ENCODE measurements at regions not wholly inside any gene's neighbourhood (a gene's known extent, or its start where the extent isn't known, plus 50 kb on each side); places are given as distances from the start of the nearest gene placed in this dataset.

DNA sequence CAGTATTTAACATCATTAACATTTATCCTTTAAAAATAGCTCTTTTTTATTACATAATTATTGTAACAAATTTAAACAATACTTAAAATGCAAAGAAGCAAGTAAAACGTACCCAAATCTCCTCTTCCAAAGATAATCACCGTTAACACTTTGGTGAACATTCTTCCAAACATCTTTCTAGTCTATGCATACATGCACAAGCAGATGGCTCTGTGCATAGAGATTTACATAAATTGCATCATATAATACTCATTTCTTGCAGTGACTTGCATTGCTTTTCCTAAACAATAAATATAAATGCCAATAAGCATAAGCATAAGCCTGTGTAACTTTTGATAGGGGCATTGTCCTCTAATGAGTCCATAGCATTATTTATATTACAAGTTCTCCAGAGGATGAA lies 89.4 kb upstream of the PALS2 start:
- TF ChIP-seq, protein P1, sequence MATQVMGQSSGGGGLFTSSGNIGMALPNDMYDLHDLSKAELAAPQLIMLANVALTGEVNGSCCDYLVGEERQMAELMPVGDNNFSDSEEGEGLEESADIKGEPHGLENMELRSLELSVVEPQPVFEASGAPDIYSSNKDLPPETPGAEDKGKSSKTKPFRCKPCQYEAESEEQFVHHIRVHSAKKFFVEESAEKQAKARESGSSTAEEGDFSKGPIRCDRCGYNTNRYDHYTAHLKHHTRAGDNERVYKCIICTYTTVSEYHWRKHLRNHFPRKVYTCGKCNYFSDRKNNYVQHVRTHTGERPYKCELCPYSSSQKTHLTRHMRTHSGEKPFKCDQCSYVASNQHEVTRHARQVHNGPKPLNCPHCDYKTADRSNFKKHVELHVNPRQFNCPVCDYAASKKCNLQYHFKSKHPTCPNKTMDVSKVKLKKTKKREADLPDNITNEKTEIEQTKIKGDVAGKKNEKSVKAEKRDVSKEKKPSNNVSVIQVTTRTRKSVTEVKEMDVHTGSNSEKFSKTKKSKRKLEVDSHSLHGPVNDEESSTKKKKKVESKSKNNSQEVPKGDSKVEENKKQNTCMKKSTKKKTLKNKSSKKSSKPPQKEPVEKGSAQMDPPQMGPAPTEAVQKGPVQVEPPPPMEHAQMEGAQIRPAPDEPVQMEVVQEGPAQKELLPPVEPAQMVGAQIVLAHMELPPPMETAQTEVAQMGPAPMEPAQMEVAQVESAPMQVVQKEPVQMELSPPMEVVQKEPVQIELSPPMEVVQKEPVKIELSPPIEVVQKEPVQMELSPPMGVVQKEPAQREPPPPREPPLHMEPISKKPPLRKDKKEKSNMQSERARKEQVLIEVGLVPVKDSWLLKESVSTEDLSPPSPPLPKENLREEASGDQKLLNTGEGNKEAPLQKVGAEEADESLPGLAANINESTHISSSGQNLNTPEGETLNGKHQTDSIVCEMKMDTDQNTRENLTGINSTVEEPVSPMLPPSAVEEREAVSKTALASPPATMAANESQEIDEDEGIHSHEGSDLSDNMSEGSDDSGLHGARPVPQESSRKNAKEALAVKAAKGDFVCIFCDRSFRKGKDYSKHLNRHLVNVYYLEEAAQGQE (IDR thresholded peaks at IDR 0.05; ENCODE audit: low read depth): no peak
- TF ChIP-seq ZBTB7A (IDR thresholded peaks at IDR 0.05; ENCODE audit: low read depth): no peak
- TF ChIP-seq RAD21 (IDR thresholded peaks at IDR 0.05; ENCODE audit: low read depth): no peak
- TF ChIP-seq, protein P2, sequence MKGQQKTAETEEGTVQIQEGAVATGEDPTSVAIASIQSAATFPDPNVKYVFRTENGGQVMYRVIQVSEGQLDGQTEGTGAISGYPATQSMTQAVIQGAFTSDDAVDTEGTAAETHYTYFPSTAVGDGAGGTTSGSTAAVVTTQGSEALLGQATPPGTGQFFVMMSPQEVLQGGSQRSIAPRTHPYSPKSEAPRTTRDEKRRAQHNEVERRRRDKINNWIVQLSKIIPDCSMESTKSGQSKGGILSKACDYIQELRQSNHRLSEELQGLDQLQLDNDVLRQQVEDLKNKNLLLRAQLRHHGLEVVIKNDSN (IDR thresholded peaks at IDR 0.05): no peak
- TF ChIP-seq MAX (IDR thresholded peaks at IDR 0.05): no peak
- no peak for TF ChIP-seq FOXM1 (IDR thresholded peaks at IDR 0.05; ENCODE audit: borderline replicate concordance, low read depth)
- no peak for TF ChIP-seq NFIC (IDR thresholded peaks at IDR 0.05)
- TF ChIP-seq CEBPB (IDR thresholded peaks at IDR 0.05): no peak
- TF ChIP-seq YY1 (IDR thresholded peaks at IDR 0.05; ENCODE audit: low read depth): no peak
- TF ChIP-seq TCF12 (IDR thresholded peaks at IDR 0.05; ENCODE audit: low read depth): no peak
- TF ChIP-seq TEAD4 (IDR thresholded peaks at IDR 0.05): no peak

- TF ChIP-seq YY1 (IDR thresholded peaks at IDR 0.05; ENCODE audit: low read depth) (no peak), TCF12 (IDR thresholded peaks at IDR 0.05; ENCODE audit: low read depth) (no peak), FOXM1 (IDR thresholded peaks at IDR 0.05; ENCODE audit: borderline replicate concordance, low read depth) (no peak), TAF1 (IDR thresholded peaks at IDR 0.05; ENCODE audit: low read depth) (no peak), MAX (IDR thresholded peaks at IDR 0.05) (no peak), EGR1 (IDR thresholded peaks at IDR 0.05) (no peak), CEBPB (IDR thresholded peaks at IDR 0.05) (no peak), RAD21 (IDR thresholded peaks at IDR 0.05; ENCODE audit: low read depth) (no peak), EP300 (IDR thresholded peaks at IDR 0.05; ENCODE audit: borderline replicate concordance) (no peak), TEAD4 (IDR thresholded peaks at IDR 0.05) (no peak), NFIC (IDR thresholded peaks at IDR 0.05) (no peak), CREB1 (IDR thresholded peaks at IDR 0.05; ENCODE audit: low read depth) (no peak), ZBTB7A (IDR thresholded peaks at IDR 0.05; ENCODE audit: low read depth) (no peak)
- TF ChIP-seq, protein P2 (IDR thresholded peaks at IDR 0.05): no peak
- TF ChIP-seq, protein P1 (IDR thresholded peaks at IDR 0.05; ENCODE audit: low read depth): no peak
Measured at GRCh38 chr7:24492576-24492975, 80.7 kb upstream of the PALS2 start.

DNA sequence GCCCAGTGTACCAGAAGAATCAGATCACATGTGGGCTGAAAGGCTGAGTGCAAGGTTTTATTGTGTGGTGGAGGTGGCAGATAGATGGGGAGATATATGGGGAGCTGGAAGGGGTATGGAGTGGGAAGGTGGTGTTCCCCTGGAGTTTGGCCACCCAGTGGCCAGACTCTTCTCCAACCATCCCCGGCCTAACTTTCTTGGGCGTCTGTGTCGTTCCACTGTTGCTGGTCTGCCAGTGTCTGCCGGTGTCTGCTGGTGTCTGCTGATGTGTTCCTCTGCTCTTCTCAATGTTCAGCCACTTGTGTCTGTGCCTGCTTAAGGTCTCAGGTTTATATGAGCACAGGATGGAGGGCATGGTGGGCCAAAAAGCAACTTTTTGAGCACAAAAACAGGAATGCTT lies 78.4 kb upstream of the PALS2 start:
- TF ChIP-seq, protein P2 (IDR thresholded peaks at IDR 0.05): no peak
- TF ChIP-seq EP300 (IDR thresholded peaks at IDR 0.05; ENCODE audit: borderline replicate concordance) (no peak), CEBPB (IDR thresholded peaks at IDR 0.05) (no peak), ZBTB7A (IDR thresholded peaks at IDR 0.05; ENCODE audit: low read depth) (no peak), TCF12 (IDR thresholded peaks at IDR 0.05; ENCODE audit: low read depth) (no peak), CREB1 (IDR thresholded peaks at IDR 0.05; ENCODE audit: low read depth) (no peak), TAF1 (IDR thresholded peaks at IDR 0.05; ENCODE audit: low read depth) (no peak), RAD21 (IDR thresholded peaks at IDR 0.05; ENCODE audit: low read depth) (no peak), TEAD4 (IDR thresholded peaks at IDR 0.05) (no peak), YY1 (IDR thresholded peaks at IDR 0.05; ENCODE audit: low read depth) (no peak), MAX (IDR thresholded peaks at IDR 0.05) (no peak), FOXM1 (IDR thresholded peaks at IDR 0.05; ENCODE audit: borderline replicate concordance, low read depth) (no peak), NFIC (IDR thresholded peaks at IDR 0.05) (no peak), EGR1 (IDR thresholded peaks at IDR 0.05) (no peak)
- TF ChIP-seq, protein P1 (IDR thresholded peaks at IDR 0.05; ENCODE audit: low read depth): no peak

GRCh38 chr7:24496036-24496435 lies 77.2 kb upstream of the PALS2 start:
- TF ChIP-seq TEAD4 (IDR thresholded peaks at IDR 0.05) (no peak), FOXM1 (IDR thresholded peaks at IDR 0.05; ENCODE audit: borderline replicate concordance, low read depth) (no peak), TAF1 (IDR thresholded peaks at IDR 0.05; ENCODE audit: low read depth) (no peak), EP300 (IDR thresholded peaks at IDR 0.05; ENCODE audit: borderline replicate concordance) (no peak), MAX (IDR thresholded peaks at IDR 0.05) (no peak), RAD21 (IDR thresholded peaks at IDR 0.05; ENCODE audit: low read depth) (no peak), ZBTB7A (IDR thresholded peaks at IDR 0.05; ENCODE audit: low read depth) (no peak), NFIC (IDR thresholded peaks at IDR 0.05) (no peak), YY1 (IDR thresholded peaks at IDR 0.05; ENCODE audit: low read depth) (no peak), TCF12 (IDR thresholded peaks at IDR 0.05; ENCODE audit: low read depth) (no peak), CEBPB (IDR thresholded peaks at IDR 0.05) (no peak), EGR1 (IDR thresholded peaks at IDR 0.05) (no peak), CREB1 (IDR thresholded peaks at IDR 0.05; ENCODE audit: low read depth) (no peak)
- TF ChIP-seq, protein P2 (IDR thresholded peaks at IDR 0.05): no peak
- TF ChIP-seq, protein P1 (IDR thresholded peaks at IDR 0.05; ENCODE audit: low read depth): no peak

Data from Ishikawa (cell line).